OCI-LY7 (cell line): ENCODE measurements at regions not wholly inside any gene's neighbourhood (a gene's known extent, or its start where the extent isn't known, plus 50 kb on each side); places are given as distances from the start of the nearest gene placed in this dataset.

Experiments
- BruUV-seq: library from RNA; stranded (reverse); fragments of 400-500 nt; replicated peaks from 2 replicates; lab custom pipeline; 2021; lab: Mats Ljungman, UMichigan
- CTCF ChIA-PET: fragments of 300-600 bp; sonication (Branson Sonifier 250); formaldehyde crosslinking; loops from one replicate; lab custom pipeline; 2022; ENCODE audit warnings: antibody characterized with exemption; ENCODE audit not compliant: unreplicated experiment; lab: Charles Lee
- POLR2A ChIA-PET: fragments of 300-600 bp; sonication (Branson Sonifier 250); formaldehyde crosslinking; loops from one replicate; lab custom pipeline; 2022; ENCODE audit warnings: antibody characterized with exemption; lab: Charles Lee
- DNase-seq: peaks from one replicate; pipeline ENCODE4 v3.0.0-alpha.2; 2015; ENCODE audit warnings: low spot score
- H2AFZ ChIP-seq: fragments of 200-600 bp; sonication (generic), shearing (Covaris generic); 2 replicates; pipeline ENCODE4 v1.6.1; 2014; ENCODE audit warnings: mild to moderate bottlenecking, antibody characterized with exemption, low read length, moderate library complexity
- H3K27ac ChIP-seq: fragments of 200-600 bp; sonication (generic); 2 replicates; pipeline ENCODE4 v1.5.1; 2014; ENCODE audit warnings: mixed run types, low read depth, mild to moderate bottlenecking, moderate library complexity, low read length, inconsistent platforms; ENCODE audit not compliant: poor library complexity, severe bottlenecking
- H3K36me3 ChIP-seq: fragments of 200-600 bp; sonication (generic); 2 replicates; pipeline ENCODE4 v1.6.1; 2014; ENCODE audit warnings: mild to moderate bottlenecking, antibody characterized with exemption, low read length, moderate library complexity, mixed read lengths; ENCODE audit not compliant: insufficient read depth
- H3K4me1 ChIP-seq: fragments of 200-600 bp; sonication (generic); 2 replicates; pipeline ENCODE4 v1.5.1; 2014; ENCODE audit warnings: mild to moderate bottlenecking, low read length; ENCODE audit not compliant: insufficient read depth, poor library complexity, severe bottlenecking
- H3K4me2 ChIP-seq: fragments of 200-600 bp; sonication (generic); 2 replicates; pipeline ENCODE4 v1.6.1; 2014; ENCODE audit warnings: mild to moderate bottlenecking, low read length
- H3K4me3 ChIP-seq: fragments of 200-600 bp; sonication (generic); 2 replicates; pipeline ENCODE4 v1.5.1; 2014; ENCODE audit warnings: mild to moderate bottlenecking, low read depth, low read length; ENCODE audit not compliant: poor library complexity, severe bottlenecking
- H3K79me2 ChIP-seq: fragments of 200-600 bp; sonication (generic); 2 replicates; pipeline ENCODE4 v1.6.1; 2016; ENCODE audit warnings: low read depth, mild to moderate bottlenecking, low read length, moderate library complexity, mixed read lengths; ENCODE audit not compliant: insufficient read depth
- H3K9me2 ChIP-seq: fragments of 200-600 bp; sonication (generic); 2 replicates; pipeline ENCODE4 v1.6.1; 2016; ENCODE audit warnings: mild to moderate bottlenecking, low read length, mixed read lengths; ENCODE audit not compliant: insufficient read depth
- H3K9me3 ChIP-seq: fragments of 200-600 bp; sonication (generic); 2 replicates; pipeline ENCODE4 v1.6.1; 2014; ENCODE audit warnings: mild to moderate bottlenecking, mixed run types, low read length, mixed read lengths
- H4K20me1 ChIP-seq: fragments of 200-600 bp; sonication (generic); 2 replicates; pipeline ENCODE4 v1.6.1; 2014; ENCODE audit warnings: mild to moderate bottlenecking, antibody characterized with exemption, low read length, moderate library complexity, mixed read lengths; ENCODE audit not compliant: insufficient read depth
- EZH2phosphoT487 ChIP-seq: fragments of 200-600 bp; sonication (generic); IDR thresholded peaks from 2 replicates; pipeline ENCODE4 v1.6.1; 2018; ENCODE audit warnings: low read depth, borderline replicate concordance, mild to moderate bottlenecking, mixed run types, antibody characterized with exemption, low read length, moderate library complexity, mixed read lengths
- intact Hi-C: fragments of 100-400 bp; cut with micrococcal nuclease; formaldehyde crosslinking; loops from one replicate; pipeline ENCODE4 v1.10.0; 2022; ENCODE audit not compliant: unreplicated experiment
- TF ChIP-seq, protein P1 (sequence below): fragments of 200-600 bp; sonication (generic); conservative IDR thresholded peaks from 2 replicates; pipeline ENCODE4 v1.5.1; 2014; ENCODE audit warnings: mild to moderate bottlenecking, antibody characterized with exemption, low read length, moderate library complexity, mixed read lengths

DNA sequence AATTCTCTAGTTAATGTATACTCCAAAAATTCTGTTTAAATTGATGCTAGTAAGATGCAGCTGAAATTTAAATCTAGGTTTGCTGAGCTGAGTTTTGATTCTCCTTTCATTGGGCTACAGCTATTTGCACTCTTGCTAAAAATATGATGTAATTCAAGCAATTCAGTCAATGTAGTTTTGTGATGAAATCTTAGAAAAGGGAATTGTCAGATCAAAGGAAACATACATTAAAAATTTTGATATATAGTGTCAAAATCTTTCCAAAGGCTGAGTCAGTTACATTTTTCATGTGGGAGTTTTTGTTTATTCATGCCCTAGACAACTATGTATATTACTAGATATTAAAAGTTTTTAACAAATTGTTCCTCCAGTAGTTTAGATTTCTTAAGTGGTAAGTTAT lies 334.9 kb upstream of the DAB2 start:
- Histone ChIP-seq H2AFZ (no peak overlapping the region), H3K36me3 (no peaks in the 10 kb centered on the region), H3K79me2 (no peaks in the 10 kb centered on the region), H3K4me3 (no peak overlapping the region), H4K20me1 (no peaks in the 10 kb centered on the region), H3K9me3 (no peaks in the 10 kb centered on the region), H3K27ac (no peak overlapping the region), H3K9me2 (no peaks in the 10 kb centered on the region), H3K4me1 (no peaks in the 10 kb centered on the region), H3K4me2 (no peak overlapping the region)
- no peak for DNase-seq
- ChIA-PET POLR2A (no interaction called here), CTCF (no interaction called here)
- BruUV-seq, result no TSS peak
- intact Hi-C loops, result no loop called here
- TF ChIP-seq, protein P1, sequence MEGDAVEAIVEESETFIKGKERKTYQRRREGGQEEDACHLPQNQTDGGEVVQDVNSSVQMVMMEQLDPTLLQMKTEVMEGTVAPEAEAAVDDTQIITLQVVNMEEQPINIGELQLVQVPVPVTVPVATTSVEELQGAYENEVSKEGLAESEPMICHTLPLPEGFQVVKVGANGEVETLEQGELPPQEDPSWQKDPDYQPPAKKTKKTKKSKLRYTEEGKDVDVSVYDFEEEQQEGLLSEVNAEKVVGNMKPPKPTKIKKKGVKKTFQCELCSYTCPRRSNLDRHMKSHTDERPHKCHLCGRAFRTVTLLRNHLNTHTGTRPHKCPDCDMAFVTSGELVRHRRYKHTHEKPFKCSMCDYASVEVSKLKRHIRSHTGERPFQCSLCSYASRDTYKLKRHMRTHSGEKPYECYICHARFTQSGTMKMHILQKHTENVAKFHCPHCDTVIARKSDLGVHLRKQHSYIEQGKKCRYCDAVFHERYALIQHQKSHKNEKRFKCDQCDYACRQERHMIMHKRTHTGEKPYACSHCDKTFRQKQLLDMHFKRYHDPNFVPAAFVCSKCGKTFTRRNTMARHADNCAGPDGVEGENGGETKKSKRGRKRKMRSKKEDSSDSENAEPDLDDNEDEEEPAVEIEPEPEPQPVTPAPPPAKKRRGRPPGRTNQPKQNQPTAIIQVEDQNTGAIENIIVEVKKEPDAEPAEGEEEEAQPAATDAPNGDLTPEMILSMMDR, result no peak
- TF ChIP-seq EZH2phosphoT487, result no peak

DNA sequence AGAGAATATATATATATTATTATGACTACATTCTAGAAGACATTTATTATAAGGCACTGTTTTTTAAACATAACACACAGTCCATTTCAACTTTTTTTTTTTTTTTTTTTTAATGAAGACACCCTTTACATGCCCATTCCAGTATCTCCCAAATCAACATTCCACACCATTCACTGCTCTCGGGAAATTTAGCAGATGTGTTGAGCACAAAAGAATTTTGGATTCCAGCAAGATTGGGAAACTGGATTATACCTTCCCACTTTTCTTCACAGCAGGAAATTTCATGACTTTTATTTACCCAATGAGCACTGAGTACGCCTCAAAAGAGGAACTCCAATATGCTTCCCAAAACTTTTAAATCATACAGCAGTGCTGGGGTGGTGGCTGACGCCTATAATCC lies 333.6 kb upstream of the DAB2 start:
- DNase-seq, result no peak
- no peaks in the 10 kb centered on the region for H3K79me2 ChIP-seq
- BruUV-seq, result no TSS peak
- H3K27ac ChIP-seq, result no peak overlapping the region
- no peaks in the 10 kb centered on the region for H3K36me3 ChIP-seq
- POLR2A ChIA-PET, result no interaction called here
- no peaks in the 10 kb centered on the region for H4K20me1 ChIP-seq
- H3K4me2 ChIP-seq, result no peak overlapping the region
- no peak overlapping the region for H2AFZ ChIP-seq
- intact Hi-C loops, result no loop called here
- H3K4me1 ChIP-seq, result no peaks in the 10 kb centered on the region
- H3K4me3 ChIP-seq, result no peak overlapping the region
- CTCF ChIA-PET, result no interaction called here
- no peaks in the 10 kb centered on the region for H3K9me2 ChIP-seq
- no peaks in the 10 kb centered on the region for H3K9me3 ChIP-seq
- no peak for TF ChIP-seq EZH2phosphoT487

DNA sequence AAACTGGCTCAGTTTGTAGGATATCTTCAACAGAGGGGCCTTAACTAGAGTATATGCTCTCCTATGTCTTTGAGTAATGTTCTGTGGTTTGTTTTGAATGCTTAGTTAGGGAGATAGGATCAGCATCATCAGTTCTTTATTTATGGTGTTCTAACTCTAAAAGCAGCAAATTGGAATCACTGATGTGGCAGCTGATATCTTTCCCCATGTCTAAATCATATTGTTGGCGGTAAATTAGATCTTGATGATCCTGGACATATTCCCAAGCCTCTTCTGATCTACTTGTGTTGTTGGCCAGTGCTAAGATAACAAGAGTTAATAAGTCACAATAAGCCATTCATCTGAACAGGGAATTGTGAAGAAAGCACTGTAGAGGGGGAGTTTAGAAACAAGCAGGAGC lies 332.4 kb upstream of the DAB2 start:
- Histone ChIP-seq H3K9me3 (no peaks in the 10 kb centered on the region), H3K9me2 (no peaks in the 10 kb centered on the region), H3K4me3 (no peak overlapping the region), H4K20me1 (no peaks in the 10 kb centered on the region), H3K36me3 (no peaks in the 10 kb centered on the region), H2AFZ (no peak overlapping the region), H3K4me2 (no peak overlapping the region), H3K27ac (no peak overlapping the region), H3K4me1 (no peaks in the 10 kb centered on the region), H3K79me2 (no peaks in the 10 kb centered on the region)
- POLR2A ChIA-PET, result no interaction called here
- CTCF ChIA-PET, result no interaction called here
- no peak for DNase-seq
- no TSS peak for BruUV-seq
- intact Hi-C loops, result no loop called here
- no peak for TF ChIP-seq EZH2phosphoT487
- TF ChIP-seq, protein P1, result no peak
